HG02943 (cell line): ENCODE measurements at regions not wholly inside any gene's neighbourhood (a gene's known extent, or its start where the extent isn't known, plus 50 kb on each side); places are given as distances from the start of the nearest gene placed in this dataset.

Experiments
- ATAC-seq: cut with Tn5 transposase; IDR thresholded peaks from one replicate; pipeline ENCODE4 v1.9.1; 2021; ENCODE audit warnings: mild to moderate bottlenecking, low read depth, moderate library complexity; ENCODE audit not compliant: unreplicated experiment

DNA sequence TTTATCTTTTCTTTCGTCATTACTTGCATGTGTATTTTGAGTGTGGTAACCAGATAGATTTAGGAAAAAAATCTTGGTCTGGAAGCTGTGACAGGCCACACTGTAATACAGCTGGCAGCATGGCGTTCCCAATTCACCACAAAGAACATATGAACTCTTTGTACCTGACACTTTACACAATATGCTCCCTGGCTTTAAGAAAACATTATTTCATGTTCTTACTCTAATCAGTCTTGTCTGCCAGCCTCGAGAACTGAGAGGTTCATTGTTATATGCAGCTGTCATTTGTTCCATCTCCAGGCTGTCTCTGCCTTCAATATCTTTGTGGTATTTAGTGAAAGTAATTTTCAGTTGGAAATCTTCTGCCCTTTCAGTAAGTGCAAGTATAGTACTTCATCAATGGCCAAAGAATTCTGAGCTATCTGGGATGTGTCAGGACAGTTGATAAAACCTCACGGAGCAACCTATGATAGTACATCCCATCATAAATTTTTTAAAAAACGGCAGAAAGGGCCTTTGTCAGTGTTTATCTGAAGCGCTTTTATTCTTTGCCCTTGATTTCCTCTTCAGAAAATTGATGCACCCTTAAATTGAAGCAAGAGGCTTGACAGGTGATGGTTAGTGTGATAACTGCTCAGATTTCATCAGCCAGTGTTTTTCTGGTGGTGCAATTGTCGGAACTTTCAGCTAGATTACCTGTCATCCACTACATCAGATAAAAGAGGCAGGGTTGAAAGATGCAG lies 146.3 kb upstream of the SP8 start:
- ATAC-seq = no peak

DNA sequence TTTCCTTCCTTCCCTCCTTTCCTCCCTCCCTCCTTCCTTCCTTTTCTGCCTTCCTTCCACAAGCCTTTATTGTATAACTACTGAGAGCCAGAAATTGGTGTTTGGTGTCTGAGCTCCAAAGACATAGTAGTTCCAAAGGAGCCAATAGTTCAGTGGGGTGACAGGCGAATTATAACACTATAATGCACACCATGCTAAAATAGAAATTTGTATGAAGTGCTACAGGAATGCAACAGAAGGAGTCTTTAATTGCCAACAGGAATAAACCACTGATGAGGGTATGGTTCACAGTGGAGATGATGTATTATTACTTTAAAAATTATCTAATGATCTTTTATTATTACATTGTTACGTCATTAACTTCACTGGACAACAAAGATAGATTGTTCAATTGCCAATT lies 158.8 kb upstream of the SP8 start:
- ATAC-seq = no peak

DNA sequence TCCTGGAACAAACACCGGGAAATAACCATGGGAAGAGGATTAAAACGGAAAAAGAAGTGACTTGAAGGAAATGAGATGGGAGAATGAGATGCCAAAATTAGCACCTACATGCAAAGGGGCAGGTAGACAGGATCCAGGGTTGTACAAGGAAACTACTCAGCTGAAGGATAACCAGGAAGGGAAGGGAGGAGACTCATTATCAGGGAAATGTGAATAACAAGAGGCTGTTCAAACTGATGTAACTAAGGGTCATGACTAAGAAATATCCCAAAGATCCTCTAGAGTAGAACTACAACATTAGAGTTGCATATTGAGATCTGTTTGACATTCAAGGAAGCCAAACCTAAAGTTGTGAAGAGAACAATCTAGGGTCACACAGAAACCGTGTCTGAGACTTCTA lies 166.2 kb upstream of the SP8 start:
- no peak for ATAC-seq

DNA sequence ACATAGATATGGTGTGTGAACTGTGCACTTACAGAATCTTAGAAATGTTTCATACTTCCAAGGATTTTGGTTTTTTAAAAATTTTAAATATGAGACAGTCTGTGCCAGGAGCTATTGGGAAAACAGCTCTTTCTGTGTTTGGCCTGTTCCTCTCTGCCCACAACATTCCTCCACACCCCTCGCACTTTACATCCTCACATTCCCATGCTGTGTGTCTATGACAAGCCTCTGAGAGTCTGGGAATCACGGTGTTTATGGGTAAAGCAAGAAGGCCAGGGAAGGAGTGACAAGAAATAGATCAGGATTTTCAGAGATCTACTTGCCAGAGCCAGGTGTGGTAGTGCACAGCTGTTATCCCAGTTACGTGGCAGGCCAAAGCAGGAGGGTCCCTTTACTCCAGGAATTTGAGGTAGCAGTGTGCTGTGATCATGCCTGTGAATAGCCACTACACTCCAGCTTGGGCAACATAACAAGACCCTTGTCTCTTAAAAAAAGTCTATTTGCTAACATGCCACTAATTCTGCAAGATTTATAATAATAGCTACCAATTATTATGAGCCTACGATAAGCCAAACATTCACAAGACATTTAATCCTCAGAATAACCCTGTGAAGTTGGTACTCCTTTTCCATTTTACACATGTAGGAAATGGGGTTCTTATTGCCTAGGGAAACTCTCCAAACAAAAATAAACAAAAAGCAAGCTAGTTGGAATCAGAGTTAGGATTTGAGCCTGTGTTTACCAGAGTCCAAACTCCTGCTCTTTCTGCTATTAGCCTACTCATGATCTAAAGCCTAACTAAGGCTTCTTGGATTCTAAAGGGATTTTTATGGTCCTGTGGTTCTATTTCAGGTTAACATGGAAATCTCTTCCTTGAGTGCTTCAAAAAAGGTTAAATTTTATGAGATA lies 168.3 kb upstream of the SP8 start:
- ATAC-seq = no peak

DNA sequence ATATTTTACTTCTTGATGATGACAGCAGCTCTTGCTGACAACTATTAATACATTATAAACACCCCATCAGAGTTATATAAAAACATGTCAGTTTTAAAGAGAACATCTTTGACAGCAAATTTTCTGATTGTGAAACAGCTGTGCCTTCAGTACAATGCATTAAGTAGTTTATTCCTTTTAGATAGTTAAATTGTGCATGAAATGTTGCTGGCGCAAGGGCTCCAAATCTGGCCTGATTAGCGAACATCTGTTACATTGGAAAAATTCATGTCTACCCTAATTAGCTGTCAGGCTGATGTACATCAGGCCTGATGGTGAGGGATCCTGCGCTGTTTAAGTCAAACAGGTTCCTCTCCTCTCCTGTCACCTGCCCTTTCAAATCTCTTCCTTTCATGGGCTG lies 171.9 kb upstream of the SP8 start:
- ATAC-seq = no peak

DNA sequence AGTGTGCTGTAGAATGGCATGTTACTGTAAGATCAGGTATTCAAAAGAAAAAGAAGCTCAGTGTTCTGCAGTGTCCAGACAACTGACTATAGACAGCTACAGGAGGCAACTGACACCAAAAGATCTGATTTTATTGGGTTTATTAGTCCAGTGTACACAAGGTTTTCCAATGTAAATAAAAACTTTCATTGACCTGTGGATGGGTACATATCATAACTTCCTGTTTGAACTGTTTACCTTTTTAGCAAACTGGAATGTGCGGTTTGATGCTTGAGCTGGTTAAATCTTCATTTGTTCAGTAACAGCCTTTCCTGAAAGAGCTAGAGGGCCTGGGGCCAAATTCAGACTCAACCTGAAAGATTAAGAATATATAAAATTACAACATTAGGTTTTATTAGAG lies 172.6 kb upstream of the SP8 start:
- ATAC-seq = no peak

DNA sequence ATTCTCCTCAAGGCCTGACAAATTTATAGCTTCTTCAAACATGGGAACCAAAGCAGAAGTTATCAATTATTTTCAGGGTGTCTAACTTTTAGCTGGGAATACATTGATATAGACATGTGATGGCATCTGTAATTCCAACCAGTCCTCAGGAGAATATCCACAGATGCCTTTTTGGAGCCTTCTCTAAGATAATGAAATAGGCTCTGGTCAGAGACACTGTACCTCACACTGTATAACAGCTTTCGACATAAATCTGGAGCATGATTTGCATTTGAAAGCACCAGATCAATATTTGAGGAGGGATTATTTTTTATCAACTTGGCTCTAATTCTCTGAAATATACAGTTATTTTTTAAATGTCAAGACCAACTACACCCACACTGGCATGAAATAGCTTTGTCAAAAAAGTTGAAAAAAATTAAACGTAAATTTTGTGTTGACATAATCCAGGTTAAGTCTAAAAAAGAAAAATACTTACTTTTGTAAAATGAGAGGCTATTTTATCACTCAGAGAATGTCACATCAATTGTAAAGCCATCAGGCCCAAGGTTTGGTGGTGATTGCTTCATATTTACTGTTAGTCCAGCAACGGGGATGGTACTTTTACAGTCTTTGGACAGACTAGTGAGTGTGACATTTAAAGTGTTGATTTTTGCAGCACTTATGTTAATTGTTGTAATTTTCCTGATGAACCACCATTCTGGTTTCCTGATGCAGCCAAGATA lies 177.0 kb upstream of the SP8 start:
- no peak for ATAC-seq

DNA sequence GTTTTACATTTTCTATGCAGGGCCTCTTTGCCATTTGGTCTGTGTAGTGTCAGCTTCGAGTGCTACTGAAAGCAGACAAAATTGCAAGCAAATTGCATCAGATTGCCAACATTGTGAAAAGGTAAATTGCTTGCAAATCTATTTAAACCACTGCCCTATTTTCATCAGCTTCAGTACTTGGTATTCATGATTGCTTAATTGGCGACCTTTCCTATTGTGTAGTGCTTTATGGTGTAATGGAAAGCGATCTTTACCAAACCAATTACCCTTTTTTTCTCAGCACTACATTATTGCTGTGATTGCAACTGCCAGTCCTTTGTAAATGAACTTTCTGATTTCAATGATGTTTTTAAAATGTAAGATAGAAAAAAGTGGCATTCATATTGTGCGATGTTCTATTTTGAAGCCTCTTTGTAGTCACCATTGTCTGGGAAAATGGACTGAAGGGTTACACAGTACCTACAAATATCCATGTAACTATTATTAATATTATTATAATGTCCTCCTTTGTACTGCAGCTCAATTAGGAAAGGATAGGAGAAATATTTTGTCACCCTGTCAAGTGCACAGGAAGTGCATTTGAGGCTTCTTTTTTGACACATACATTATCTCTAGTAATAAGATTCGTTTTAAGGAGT lies 177.7 kb upstream of the SP8 start:
- ATAC-seq = no peak

DNA sequence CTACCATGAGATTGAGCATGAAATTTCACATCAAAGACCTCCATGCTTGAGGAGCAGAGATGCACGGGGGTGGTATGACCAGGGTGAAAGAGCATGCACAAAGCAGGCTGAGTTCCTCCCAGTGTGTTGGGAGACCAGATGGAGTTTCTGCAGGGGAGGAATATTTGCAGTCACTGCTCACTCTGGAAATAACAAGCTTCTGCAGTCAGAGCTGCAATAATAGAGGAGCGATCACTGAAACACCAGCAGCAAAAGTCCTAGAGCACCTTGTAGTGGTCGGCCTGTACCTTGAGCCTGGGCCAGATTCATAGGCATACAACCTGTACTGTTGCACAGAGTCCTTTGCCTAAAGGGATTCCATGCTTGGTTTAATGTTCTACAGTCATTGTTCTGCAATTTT lies 184.5 kb upstream of the SP8 start:
- ATAC-seq = no peak

DNA sequence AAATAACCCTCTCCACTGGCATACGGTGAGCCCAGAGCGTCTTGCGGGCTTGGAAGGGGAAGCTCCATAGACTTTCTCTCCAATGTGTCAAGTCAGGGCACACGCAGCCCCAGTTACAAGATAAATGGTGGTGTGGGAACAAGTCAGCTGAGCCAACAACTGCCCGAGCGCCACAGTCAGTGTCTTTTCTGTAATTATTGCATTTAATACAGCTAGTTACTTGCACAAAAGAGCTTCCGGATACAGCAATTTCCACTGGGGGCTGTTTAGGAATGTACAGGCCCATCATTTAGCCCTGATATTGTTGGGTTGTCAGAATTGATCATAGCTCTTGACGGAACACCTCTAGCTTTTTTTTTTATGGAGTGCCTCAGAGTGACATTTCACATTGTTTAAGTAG lies 193.5 kb upstream of the SP8 start:
- ATAC-seq = no peak

DNA sequence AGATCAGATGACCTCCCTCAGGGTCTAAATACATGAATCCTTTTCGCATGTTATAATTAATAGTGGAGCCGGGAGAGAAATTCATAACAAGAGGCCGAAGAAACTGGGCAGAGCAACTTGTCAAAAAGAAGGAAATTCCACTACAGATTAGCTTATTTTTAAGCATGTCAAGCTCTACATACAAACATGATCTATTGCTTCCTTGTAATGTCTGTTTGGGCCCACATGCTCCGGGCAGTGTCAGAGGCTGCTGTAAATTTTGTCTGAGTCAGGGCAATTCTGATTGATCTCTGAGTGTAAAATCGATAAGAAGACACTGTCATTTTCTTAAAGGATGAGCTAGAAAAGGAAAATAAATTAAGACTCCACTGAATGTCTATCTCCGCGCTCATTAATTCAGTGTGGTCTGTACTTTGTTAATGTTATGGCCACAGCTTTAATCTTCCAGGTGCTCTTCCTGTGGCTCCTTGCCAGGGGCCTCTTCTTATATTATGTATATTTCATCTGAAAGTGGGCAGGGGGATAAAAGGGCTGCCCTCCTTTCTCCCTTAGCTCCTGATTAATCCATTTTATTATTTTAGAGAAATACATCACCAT lies 194.1 kb upstream of the SP8 start:
- no peak for ATAC-seq

DNA sequence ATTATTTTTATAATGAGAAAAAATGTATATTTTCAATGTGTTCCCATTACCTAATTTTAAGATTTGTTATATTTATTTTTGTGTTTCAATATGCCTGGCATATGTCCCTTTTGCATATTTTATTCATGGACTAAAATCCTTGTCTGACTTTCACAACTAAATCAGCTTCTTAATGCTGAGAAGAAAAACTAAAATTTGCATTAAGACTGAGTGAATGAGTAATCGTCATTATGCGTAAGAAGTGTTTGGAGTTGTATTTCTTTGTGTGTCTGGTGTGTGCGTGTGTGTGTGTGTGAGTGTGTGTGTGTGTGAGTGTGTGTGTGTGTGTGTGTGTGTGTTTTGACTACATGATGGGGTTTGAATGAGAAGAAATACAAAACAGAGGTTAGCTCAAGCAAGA lies 201.7 kb upstream of the SP8 start:
- no peak for ATAC-seq

DNA sequence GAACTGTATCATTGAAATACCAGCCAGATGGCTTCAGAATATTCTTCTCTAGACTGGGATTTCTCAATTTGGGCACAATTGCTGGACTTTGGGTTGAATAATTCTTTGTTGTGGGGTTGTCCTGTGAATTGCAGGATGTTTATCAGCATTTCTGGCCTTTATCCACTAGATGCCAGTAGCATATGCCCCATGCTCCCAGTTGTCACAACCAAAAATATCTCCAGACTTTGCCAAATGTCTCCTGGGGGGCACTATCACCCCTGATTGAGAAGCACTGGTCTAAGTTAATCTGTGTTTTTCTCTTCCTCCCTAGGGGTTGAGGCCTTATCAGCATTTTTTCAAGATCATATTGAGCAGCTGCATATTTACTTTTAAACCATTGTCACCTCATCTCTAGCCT lies 204.9 kb upstream of the SP8 start:
- no peak for ATAC-seq

DNA sequence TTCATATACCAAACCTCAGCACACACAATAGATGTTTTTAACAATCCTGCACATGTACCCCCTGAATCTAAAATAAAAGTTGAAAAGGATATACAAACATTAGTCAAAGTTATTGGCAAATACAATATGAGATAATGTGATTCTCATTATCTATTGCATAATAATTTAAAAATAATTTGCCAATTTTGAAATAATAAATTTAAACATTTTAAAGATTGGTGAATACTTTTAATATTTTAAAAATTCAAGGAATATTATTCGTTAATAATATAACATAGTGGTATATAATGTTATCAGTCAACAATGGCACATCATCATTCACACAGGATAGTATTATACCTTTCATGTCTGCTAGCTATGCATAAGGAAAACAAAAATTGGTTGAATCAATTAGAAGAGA lies 207.0 kb upstream of the SP8 start:
- ATAC-seq = no peak

DNA sequence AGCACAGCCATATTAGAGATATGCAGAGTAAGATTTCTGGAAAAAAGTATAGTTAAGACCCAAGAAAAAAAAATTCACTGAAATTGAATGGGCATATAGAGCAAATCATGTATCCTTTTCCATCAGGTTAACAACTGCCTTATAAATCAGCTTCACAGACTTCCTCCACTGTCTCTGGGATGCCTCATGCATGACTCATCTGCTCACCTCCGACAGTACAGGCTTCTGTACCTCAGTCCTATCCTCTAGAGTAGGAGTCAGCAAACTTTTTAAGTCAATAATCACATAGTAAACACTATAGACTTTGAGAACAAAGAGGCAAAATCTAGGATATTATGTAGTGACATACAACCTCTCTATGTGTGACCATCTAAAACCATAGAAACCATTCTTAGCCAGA lies 211.6 kb upstream of the SP8 start:
- no peak for ATAC-seq

DNA sequence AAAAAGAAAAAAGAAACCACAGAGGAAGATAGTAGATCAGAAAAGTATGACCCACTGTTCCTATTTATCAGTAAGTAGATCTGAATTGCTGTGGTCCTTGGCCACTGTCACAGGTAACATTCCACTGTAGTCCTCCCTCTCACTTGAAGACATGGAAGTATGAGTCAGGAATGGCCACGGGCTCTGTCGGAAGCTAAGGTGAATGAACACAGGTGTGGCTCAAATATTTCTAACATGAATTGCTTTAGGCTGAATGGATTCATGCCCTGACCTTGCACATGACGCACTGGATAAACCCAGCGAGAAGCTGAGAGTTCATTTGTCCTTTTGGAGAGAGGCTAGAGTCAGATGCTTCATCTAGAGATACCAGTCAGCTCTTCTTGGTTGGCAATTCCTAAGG lies 224.5 kb upstream of the SP8 start:
- ATAC-seq = no peak

DNA sequence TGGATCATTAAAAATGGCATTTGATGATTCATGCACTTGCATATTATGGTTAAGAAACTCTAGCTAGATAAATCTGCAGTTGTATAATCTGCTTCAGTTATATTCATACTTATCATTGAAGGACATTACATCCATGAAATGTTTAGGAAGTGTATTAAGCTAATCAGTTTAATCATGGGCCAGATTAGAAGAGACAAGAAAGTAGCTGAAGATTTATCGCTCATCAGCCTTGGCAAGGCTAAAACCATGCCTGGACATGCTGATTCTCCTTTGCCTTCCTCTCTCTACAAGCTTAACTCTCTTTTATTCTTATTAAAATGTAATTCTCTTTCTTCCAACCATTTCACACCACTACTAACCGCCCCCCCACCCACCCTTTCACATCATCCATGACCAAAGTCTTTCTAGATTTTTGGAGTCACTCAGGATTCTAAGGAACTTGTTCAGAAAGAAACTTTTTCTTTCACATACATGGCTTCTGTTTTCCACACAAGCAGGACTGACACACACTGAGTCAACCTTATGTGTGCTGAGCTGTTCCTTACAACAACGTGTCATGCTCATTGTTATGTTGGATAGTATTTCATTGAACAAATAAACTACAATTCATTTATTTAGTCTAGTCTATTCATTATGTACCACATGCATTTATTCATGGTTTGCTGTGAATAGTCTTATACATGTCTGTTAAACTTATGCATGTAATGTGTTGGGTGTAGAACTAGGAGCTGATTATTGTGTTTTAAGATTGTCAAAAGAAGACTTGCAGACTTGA lies 227.3 kb upstream of the SP8 start:
- no peak for ATAC-seq

DNA sequence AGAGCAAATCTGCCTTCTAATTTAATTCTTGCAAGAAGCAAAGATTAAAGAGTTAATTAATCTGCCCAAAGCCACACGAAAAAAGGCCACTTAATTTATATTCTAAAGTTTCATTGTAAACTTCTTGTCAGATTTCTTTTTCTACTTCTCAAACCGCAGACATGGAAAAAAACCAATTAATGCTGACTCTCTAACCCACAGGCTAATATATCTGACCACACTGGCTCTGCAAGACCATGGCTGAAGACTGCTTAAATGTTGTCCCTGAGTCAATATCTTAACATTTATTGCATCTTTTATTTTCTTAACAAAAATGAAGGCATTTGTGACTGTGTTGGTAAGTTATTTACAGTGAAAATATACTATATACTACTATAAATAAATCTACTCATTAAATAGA lies 234.0 kb upstream of the SP8 start:
- no peak for ATAC-seq

DNA sequence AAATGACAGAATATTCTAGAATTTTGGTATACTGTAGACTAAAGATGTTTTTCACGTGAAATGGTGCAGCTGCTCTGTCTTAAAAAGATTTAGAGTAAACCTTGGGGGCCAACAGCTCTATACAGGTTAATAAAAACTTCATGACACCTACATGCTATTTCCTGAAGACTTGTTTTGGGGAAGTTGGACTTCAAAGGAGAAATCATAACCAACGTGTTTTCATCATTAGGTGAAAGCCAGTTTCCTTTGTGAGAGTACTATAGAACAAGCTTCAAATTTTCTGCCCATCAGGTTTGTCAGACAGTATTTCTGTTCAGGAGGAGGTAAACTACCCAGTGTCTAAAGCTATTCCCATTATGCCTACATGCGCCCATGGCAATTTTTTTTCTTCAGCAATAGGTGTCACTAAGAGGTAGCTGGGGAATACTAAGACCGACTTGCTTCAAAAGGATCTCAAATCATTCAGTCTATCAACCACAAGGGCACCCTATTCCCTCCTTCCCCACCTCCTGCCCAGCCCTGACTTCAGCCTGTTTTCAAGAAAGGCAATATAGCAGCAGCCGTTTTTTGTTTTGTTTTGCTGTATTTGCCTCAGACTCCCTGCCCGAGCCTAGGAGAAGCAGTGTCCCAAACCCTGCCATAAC lies 237.3 kb upstream of the SP8 start:
- ATAC-seq = no peak
